22Rv1 (cell line): ENCODE measurements at regions not wholly inside any gene's neighbourhood (a gene's known extent, or its start where the extent isn't known, plus 50 kb on each side); places are given as distances from the start of the nearest gene placed in this dataset.

Source experiments
- ZFX ChIP-seq: fragments of 450-650 bp; IDR thresholded peaks from 2 replicates; pipeline ENCODE4 v1.6.1; 2017; ENCODE audit warnings: antibody characterized with exemption, borderline replicate concordance
- TF ChIP-seq, protein P1 (sequence below): fragments of 450-650 bp; IDR thresholded peaks from 2 replicates; pipeline ENCODE4 v1.5.1; 2017; ENCODE audit warnings: mild to moderate bottlenecking

DNA sequence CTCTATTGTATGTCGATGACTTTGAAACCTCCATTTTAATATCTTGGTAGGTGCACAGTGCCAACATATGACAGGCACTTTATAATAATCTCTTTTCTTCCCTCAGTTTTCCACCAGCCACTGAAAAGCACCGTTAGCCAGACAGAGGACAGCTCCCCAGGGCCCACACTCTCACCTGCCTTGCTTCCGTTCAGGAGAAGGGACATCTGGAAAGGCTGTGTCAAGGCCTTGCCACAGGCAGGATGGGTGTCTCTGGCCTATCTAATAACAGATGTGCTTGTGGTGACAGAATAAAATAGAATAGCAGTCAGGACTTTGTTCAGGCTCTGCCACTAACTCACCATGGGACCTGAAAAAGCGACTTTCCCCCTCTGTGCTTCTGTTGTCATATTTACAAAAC is 75.5 kb upstream of the CCDC167 start:
- TF ChIP-seq, protein P1, sequence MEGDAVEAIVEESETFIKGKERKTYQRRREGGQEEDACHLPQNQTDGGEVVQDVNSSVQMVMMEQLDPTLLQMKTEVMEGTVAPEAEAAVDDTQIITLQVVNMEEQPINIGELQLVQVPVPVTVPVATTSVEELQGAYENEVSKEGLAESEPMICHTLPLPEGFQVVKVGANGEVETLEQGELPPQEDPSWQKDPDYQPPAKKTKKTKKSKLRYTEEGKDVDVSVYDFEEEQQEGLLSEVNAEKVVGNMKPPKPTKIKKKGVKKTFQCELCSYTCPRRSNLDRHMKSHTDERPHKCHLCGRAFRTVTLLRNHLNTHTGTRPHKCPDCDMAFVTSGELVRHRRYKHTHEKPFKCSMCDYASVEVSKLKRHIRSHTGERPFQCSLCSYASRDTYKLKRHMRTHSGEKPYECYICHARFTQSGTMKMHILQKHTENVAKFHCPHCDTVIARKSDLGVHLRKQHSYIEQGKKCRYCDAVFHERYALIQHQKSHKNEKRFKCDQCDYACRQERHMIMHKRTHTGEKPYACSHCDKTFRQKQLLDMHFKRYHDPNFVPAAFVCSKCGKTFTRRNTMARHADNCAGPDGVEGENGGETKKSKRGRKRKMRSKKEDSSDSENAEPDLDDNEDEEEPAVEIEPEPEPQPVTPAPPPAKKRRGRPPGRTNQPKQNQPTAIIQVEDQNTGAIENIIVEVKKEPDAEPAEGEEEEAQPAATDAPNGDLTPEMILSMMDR: no peak
- no peak for TF ChIP-seq ZFX
